ENCODE measurements at regions not wholly inside any gene's neighbourhood (a gene's known extent, or its start where the extent isn't known, plus 50 kb on each side); places are given as distances from the start of the nearest gene placed in this dataset.
"Not testable (repeated sequence)": the region's sequence is repeated elsewhere in the genome, so short reads cannot be mapped to it uniquely, and the experiment has no call there.

DNA sequence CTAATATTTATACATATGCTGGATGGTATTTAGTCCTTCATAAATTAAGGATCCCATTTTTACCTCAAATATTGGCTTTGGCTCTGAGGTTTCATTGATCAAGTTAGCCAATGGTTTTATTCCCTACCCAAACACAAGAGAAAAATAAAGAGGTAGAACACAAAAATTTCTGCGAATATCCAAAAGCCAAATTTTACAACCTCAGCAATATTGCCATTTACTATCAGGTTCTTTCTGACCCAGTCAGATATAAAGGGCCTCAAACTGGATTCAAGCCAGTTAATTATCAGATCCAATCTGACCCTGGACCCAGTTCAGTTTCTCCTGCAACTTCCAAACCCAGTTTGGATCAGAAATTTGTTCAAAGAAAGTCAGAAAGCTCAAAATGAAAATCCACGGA, 998.1 kb downstream of the SI start:
- no peak for DNase-seq

DNA sequence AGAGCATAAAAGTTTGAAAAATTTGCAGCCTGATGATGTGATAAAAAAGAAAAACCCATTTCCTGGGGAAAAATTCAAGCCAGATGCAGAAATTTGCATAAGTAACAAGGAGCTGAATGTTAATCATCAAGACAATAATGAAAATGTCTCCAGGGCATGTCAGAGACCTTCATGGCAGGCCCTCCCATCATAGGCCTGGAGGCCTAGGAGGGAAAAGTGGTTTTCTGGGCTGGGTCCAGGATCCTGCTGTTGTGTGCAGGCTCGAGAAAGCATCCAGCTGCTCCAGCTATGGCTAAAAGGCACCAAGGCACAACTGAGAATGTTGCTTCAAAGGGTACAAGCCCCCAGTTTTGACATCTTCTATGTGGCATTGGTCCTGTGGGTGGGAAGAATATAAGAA, 1014.0 kb downstream of the SI start:
- no peak for DNase-seq

DNA sequence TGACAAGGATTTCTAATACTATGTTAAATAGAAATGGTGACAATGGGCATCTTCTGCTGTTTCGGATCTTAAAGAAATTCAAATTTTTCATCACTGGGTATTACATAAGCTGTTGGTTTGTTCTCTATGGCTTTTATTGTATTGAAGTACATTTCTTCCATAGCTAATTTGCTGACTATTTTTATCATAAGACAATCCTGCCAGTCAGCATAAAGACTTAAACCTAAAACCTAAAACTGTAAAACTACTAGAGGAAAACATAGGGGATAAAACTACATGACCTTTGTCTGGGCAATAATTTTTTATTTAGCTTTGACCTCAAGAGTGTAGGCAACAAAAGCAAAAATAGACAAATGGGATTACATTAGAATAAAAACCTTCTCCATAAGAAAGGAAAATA, 1017.4 kb downstream of the SI start:
- no peak for DNase-seq

GRCh38 chr3:164049847-164050246, 1028.4 kb downstream of the SI start:
- no peak for DNase-seq

DNA sequence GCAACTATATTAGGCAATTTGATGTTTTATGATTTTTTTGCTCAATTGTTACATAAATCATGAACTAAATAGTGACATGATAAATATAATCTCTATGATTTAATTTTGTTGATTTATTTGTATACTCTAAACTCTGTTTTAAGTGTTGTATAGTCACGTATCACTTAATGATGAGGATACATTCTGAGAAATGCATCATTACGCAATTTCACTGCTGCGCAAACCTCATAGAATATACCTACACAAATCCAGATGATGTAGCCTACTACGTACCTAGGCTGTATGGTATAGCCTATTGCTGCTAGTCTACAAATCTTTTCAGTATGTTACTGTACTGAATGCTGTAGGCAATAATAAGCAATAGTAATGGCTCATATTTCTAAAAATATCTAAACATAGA, 1029.8 kb downstream of the SI start:
- no peak for DNase-seq

DNA sequence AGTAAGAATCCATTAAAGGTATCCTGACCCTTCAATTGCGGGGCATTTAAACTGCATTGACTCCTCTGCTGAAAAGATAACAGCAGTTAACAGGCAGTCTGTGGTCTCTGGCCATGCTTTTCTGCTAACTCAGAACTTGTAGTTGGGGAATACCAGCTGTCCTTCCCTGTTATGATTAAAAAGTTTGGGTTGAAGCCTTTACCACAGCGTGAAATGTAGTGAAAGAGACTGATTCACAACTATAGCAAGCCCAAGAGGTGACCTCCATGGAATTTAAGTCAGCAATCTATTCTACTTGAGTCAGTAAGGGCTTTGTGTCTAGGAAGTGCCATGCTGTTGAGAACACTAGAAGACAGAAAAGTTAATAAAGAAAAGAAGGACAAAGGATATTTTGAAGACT, 1037.3 kb downstream of the SI start:
- no peak for DNase-seq

DNA sequence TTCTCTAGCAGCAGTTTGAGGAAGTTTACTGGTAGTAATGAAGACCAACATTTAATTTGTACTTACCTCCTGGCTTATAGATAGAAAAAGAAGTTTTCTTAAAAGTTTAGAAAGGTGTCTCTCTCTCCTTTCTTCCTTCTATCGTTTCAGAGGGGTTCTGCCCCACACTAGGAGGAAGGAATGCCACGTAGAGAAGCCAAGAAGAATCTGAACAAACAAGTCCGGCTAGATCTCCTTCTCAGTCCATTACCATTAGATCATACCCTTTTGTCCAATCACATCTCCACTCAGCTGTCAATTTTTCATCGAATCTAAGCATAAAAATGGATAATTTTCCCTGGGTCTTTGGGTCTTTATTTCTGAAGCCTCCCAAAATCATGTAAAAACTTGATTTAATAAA, 1048.1 kb downstream of the SI start:
- no peak for DNase-seq

- no peak for DNase-seq
Observed at GRCh38 chr3:164024786-164025185, 1053.5 kb downstream of the SI start.

DNA sequence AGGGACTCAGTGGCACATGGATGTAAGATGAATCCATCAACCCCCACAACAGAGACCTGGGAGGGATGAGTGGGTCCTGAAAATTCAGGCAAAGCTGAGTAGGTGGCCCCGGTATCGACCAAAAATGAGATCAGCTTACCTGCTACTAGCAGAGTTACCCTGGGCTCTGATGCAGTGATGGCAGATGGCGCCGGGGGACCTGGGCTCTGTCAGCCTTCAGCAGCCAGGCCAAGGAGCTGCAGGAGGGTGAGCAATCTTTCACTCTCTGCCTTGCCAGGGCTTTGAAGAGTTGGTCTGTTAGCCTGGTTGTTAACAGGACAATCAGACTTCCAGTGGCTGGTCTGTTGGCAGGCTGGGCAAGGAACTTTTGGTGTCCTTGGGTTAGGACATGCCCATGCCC, 1054.8 kb downstream of the SI start:
- DNase-seq, result no peak

DNA sequence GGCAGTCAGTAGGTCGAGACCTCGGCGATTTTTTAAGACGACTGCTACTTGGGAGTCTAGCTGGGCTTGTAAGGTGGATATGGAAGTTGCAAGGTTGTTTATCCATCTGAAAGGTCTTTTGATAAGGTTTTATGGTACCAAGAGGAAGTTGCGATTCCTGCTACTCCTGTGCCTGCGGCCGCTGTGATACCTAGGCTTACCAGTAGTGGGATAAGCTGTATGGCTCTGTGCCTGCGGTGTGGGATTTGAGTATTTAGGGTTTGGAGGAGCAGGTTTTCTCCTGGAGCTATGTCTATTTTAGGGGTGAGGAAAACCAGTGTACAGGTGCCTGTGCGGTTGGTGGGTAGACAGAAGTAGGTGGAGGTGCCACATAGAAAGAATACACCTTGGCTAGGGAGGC, 1059.8 kb downstream of the SI start:
- no peak for DNase-seq

- DNase-seq, result no peak
Observed at GRCh38 chr3:164007765-164008164, 1070.5 kb downstream of the SI start.

DNA sequence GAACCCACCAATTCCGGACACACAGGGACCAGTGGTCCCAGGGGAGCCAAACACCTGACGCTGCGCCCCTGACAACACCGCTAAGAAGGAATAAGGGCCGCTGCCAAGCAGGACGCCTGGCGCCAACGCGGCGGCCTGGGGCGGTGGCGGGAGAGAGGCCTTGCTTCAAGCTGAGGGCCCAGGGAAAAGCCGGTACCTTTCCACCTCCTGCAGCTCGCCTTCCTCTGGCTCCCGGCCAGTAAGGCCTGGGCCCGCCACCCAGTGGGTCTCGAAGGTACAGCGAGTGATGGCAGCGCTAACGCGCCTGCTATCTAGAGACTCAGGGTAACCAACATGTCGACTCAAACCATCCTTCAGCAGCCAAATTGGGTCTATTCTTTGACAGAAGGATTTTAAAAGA, 1074.1 kb downstream of the SI start:
- DNase-seq, result no peak

- not testable (repeated sequence) for DNase-seq
Observed at GRCh38 chr3:164003016-164003415, 1075.3 kb downstream of the SI start.

GRCh38 chr3:163983940-163984339, 1094.4 kb downstream of the SI start:
- no peak for DNase-seq

GRCh38 chr3:163971861-163972260, 1106.4 kb downstream of the SI start:
- DNase-seq, result no peak

GRCh38 chr3:163957072-163957471, 1121.2 kb downstream of the SI start:
- no peak for DNase-seq

DNA sequence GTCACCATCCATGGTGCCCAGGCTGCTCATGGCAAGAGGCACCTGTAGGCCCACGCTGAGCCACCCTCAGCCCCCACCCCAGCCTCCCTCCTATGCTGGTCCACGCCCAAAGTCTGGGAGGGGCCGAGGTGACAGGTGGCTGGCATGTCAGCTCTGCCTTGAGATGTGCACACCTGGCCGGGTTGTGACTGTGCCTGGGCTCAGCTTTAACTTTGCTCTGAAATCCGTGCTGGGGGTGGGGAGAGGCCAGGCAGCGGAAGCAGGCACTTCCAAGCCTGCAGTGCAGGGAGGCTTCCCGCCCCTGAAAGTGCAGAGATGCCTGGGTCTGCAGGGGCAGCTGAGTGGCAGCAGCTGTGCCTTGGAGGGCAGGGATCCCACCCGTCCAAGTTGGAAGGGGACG, 1124.8 kb downstream of the SI start:
- no peak for DNase-seq

GRCh38 chr3:163952499-163952898, 1125.8 kb downstream of the SI start:
- no peak for DNase-seq

GRCh38 chr3:163951397-163951987, 1126.8 kb downstream of the SI start:
- no peak for DNase-seq

DNA sequence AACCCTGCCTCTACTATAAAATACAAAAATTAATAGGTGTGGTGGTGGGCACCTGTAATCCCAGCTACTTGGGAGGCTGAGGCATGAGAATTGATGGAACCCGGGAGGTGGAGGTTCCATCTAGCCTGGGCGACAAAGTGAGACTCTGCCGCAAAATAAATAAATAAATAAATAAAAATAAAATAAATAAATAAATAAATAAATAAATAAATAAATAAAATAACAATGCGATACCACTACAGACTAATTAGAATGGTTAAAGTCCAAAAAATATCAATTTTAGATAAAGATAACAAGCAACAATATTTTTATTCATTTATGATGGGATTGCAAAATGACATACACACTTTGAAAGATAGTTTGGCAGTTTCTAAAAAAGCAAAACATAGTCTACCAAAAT, 1131.5 kb downstream of the SI start:
- no peak for DNase-seq

DNA sequence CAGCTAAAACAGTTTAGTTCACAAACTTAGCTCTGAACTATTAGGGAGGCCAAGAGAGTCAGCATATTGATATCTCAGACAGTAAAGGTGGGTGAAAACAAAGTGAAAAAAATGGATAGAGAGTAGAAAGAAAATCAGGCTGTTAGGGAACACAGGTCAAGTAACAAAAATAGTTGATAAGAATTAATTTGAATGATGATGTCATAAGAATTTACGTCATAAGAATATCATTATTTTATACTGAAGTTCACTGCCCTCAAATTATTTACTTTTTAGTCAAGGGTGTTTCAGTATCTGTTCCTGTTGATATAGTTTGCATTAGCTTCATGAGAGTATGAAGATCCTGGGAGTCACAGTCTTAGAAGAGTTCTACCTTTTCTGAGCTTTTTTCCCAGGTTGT, 1134.6 kb downstream of the SI start:
- no peak for DNase-seq

DNA sequence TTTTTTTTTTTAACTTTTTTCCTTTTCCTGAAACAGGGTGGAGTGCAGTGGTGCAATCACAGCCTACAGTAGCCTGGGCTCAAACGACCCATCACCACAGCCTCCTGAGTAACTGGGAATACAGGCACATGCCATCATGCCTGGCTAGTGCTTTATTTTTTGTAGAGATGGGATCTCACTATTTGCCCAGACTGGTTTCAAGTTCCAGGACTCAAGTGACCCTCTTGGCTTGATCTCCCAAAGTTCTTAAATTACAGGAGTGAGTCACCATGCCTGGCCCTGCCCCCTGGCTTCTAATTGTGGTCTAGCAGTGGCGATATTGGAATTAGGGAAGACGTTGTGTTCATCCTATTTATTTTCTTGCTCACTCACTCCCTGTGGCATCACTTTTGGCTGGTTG, 1138.4 kb downstream of the SI start:
- DNase-seq, result no peak

- DNase-seq, result no peak
Observed at GRCh38 chr3:163936543-163936942, 1141.8 kb downstream of the SI start.

- DNase-seq, result no peak
Observed at GRCh38 chr3:163935411-163935810, 1142.9 kb downstream of the SI start.

DNA sequence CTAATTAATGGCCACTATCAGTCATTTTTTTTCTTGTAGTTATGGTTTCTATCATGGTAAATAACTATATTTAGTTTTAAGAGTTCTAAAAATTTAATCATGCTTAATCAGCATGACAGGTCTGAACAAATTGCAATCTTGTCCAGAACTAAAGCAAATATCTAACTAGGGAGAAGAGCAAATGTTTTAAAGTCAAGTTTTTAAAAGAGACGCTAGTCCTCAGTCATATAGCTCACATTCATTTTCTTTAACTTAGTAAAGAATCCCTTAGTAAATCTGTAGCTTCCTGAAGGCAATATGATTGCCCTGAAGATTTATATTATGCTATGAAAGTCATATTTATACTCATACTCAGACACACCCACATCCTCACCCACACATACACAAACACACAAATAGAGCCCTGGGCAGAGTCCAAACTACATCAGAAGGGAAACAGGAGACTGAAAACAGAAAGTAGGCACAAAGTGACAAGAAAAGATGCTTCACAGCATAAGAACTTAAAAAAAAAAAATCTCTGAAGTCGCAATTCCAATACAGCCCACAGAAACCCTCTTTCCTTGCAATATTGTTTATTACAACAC, 1149.1 kb downstream of the SI start:
- no peak for DNase-seq
